NCI-H1694 treated with DMSO at 0.1 percent for 48 hours (cell line): ENCODE measurements at regions not wholly inside any gene's neighbourhood (a gene's known extent, or its start where the extent isn't known, plus 50 kb on each side); places are given as distances from the start of the nearest gene placed in this dataset.
"Not testable (repeated sequence)": the region's sequence is repeated elsewhere in the genome, so short reads cannot be mapped to it uniquely, and the experiment has no call there.

Experiments used
- DNase-seq: peaks from one replicate; lab custom pipeline; 2025; lab: John Stamatoyannopoulos, UW

- DNase-seq = no peak
Measured at GRCh38 chr1:60665311-60665710, 417.1 kb upstream of the NFIA start.

DNA sequence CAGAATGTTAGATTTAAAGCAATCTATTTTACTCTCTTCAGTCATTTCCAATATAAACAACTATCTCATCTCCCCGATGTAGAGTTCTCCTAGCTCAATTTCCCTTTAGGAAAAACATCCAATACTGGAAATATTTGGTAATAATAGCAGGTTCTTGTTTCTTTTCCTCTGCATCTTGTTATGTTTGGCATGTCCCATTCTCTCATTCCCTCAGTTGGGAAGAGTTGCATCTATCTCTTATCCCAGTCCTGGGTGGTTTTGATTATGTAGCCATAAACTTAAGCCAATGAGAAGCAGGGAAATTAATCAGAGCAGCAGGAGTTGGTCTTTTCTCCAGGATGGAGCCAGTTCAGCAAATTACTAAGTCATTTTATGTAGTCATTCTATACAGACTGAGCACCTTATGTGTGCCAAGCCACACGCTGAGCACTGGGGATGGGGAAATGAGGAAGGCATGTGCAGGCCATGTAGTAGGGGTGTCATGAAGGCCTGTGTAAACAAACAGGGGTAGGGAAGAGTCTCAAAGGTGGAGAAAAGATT is 418.2 kb upstream of the NFIA start:
- DNase-seq = no peak

DNA sequence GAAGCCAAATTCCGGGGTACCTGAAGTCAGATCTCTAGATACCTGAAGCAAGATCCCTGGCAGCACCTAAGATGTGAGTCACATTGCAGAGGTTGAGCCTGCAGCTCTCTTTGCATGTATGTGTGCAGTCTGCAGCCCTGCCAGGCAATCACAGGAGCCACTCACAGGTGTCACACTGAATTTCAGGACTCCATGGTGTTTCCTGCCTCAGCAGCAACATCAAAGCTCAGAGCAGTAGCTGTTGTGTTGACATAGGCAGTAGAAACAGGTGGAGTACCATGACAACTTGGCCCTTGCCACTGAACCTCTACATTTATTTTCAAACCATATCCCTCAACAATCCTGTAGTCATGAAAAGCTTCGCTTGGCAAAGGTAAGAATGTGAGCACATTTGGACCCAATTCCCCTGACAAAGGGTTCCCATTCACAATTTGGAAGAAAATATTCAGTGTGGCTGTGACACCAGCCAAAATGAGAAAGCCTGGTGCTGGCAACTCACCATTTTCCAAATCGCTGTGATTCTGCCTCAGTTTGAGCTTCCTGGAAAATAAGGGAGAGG is 419.8 kb upstream of the NFIA start:
- DNase-seq = no peak

GRCh38 chr1:60657926-60658325 is 424.4 kb upstream of the NFIA start:
- DNase-seq = peak; percentile 70

GRCh38 chr1:60655679-60656355 is 426.5 kb upstream of the NFIA start:
- no peak for DNase-seq

DNA sequence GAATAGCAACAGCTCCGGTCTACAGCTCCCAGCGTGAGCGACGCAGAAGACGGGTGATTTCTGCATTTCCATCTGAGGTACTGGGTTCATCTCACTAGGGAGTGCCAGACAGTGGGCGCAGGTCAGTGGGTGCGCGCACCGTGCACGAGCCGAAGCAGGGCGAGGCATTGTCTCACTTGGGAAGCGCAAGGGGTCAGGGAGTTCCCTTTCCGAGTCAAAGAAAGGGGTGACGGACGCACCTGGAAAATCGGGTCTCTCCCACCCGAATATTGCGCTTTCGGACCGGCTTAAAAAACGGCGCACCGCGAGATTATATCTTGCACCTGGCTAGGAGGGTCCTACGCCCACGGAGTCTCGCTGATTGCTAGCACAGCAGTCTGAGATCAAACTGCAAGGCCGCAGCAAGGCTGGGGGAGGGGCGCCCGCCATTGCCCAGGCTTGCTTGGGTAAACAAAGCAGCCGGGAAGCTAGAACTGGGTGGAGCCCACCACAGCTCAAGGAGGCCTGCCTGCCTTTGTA is 442.3 kb upstream of the NFIA start:
- DNase-seq = not testable (repeated sequence)

GRCh38 chr1:60639287-60639686 is 443.1 kb upstream of the NFIA start:
- no peak for DNase-seq

DNA sequence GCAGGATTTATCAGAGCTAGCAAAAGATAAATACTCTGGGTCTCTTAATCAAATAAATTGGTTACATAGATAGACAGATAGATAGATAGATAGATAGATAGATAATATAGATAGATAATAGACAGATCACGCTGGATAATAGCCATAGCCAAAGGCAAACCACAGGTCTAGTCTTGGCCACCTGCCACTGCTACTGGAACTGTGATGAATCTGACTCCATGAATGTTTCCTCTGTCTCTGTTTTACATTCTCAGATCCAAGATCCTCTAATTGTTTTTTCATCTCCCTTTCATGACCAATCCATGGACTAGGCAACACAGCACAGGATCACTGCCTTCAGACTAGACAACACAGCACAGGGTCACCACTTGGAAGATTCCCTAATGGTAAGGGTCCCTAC is 444.7 kb upstream of the NFIA start:
- no peak for DNase-seq

DNA sequence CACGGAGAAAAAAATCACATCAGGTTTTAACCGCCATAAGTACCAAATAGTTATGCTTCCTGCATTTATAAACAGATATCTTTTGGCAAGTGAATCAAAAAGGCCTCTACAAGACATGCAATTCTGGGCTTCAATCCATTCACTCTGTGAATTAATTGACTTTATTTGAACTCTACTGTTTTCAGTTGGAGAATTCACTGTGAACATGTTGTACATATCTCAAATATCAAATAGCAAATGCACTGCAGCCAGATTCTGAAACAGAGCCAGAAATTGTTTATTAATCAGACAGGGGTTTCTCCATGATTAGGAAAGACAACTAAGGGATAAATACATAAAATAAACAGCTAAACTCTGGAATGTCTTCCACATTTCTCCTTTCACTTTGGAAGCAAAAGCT is 445.4 kb upstream of the NFIA start:
- no peak for DNase-seq

GRCh38 chr1:60634106-60634505 is 448.3 kb upstream of the NFIA start:
- DNase-seq = no peak

DNA sequence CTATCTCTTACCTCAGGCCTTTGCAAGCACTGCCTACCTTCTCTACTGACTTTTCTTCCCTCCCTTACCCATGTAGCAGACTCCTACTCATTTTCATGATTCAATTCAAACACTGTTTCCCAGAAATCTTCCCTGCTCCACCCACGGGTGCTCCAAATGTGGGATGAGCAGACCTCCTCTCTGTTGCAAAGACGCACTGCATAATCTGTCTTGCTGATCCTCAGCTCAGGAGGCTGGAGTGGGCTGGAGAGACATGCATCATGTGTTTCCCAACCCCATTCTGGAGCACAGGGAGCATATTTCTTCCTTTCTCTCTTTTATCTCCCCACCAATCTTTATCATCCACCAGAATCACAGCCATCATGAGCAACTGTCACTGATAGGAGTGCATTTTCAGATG is 459.9 kb upstream of the NFIA start:
- DNase-seq = no peak

DNA sequence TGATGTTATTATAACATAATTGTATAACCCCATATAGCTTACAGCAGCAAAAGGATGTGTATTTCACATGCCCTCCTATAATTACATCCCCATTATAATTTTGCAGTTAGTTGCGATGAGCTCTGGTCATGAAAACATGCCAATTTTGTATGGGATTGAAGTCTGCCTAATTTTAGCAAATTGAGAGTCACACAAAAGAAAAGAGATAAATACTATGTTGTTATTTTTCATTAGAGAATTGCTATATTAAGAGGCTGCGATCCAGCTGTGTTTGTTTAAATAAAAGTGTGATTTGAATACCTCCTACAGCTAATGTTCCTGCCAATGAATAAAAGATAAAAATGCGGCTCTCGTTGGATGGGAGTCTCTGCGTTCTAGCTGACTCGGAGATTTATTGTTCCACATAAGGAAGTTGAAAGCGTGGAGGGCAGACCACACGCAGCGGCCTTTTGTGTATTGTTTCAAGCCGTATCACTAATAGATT is 461.0 kb upstream of the NFIA start:
- peak; percentile 21 for DNase-seq

DNA sequence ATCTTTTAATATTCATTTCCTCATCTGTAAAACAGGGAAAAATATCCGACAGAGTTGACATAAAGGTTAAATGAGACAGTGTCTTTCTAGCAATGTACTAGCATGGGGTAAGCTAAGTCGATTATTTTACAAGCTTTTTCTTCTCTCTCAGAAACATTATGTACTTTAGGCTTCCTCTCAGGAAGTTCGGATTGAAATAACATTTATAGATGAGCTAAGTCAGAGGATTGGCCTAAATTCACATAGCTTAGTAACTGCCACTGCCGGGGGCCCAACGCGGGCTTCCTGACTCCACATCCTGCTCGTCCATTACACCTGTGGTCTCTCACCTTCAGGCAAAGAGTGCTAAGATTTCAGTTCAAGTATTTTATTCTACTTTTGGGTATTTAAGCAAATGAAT is 462.3 kb upstream of the NFIA start:
- no peak for DNase-seq

GRCh38 chr1:60619581-60619980 is 462.8 kb upstream of the NFIA start:
- DNase-seq = no peak

DNA sequence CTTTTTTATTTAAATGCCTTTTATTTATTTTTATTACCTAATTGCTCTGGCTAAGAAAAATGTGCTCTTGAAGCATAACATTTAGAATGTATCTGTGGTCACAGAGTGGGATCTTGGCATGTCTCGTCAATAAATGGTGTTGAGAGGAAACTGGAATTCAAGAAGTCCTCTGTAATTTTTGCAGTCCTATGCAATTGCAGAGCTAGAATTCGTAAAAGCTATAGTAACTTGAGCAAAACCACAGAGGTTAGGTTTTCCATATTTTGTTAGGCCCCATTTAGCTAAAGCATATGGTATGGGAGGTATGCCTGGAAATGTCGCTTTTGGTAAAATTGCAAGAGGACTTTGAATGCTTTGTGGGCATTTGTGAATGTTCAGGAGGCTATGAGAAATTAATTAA is 466.7 kb upstream of the NFIA start:
- DNase-seq = no peak

DNA sequence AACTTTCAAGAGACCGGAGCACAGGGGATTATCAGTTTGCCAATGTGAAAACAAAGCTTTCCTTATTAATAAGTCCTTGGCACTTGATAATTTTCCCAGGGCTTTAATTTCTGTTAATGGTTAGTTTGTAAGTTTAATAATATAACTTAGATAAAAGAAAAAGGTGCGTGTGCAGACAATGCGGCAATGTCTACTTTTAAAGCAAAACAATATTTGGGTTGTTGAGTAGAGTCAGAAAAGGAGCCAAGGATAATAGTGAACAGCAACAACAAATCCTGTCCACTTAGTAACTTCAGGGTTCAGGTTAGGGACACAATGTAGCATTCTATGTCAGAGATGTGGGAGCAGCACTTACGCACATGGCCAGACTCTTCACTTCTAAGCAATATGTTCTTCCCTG is 469.6 kb upstream of the NFIA start:
- no peak for DNase-seq

- DNase-seq = not testable (repeated sequence)
Measured at GRCh38 chr1:60606921-60607320, 475.4 kb upstream of the NFIA start.

GRCh38 chr1:60600532-60600931 is 481.8 kb upstream of the NFIA start:
- no peak for DNase-seq

DNA sequence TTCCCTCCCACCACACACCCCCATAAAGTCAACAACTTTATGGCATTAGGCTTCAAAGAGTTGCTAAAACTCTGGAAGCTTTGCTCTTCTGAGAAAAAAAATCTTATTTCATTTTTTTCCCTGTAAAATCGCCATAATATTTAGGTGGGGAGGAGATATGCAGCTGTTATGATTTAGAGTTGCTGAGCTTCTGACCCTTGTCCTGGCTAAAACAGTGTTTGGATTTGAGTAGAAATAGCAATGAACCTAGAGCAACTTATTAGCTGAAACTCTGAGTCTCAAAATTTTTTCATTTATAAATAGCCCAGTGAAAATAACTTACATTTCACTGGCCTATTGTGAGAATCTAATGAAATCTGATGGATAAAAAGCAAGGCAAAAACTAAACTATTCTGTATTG is 482.8 kb upstream of the NFIA start:
- no peak for DNase-seq

- DNase-seq = no peak
Measured at GRCh38 chr1:60598041-60598910, 484.1 kb upstream of the NFIA start.

- no peak for DNase-seq
Measured at GRCh38 chr1:60596791-60597750, 485.3 kb upstream of the NFIA start.
